ENCODE measurements at regions not wholly inside any gene's neighbourhood (a gene's known extent, or its start where the extent isn't known, plus 50 kb on each side); places are given as distances from the start of the nearest gene placed in this dataset.

DNA sequence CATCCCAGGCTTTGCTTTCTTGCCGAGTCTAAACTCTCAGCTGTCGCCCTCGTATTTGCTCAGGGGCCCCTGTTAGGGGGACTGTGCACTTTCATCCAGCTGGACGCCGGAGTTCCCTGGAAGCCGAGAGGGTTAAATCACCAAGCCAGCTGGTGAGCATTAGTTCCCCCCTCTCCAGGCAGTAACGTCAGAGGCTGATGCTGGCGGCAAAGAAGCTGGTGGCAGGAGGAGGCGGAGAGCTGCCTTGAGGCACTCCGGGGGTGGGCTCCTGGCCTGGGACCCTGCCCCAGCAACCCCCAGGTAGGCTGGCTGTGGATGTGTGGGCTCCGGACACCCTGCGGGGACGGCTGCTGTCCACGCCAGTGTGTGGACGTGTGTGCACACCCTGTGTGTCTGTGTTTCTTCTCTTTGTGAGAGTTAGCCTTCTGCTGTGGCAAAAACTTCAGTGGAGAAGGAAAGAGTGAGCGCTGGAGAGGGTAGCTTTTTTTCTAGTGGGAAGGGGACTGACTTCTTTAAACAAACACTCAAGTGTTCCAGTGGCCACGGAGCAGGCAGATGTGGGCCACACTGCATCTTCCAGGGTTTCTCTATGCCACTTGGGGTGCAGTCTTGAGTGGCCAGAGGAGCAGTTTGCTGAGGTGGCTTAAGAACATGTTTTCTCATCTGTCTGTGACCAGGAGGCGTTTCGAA is 84.7 kb downstream of the GLI2 start:
- H3K79me2 ChIP-seq, result peaks cover 7% of the 10 kb centered on the region
- peak; percentile 77 for DNase-seq (ENCODE audit: low spot score)
- H3K9me3 ChIP-seq (ENCODE audit: low read depth), result no peaks in the 10 kb centered on the region
- H3K4me2 ChIP-seq, result peak overlapping the region; percentile 69
- no peaks in the 10 kb centered on the region for H3K36me3 ChIP-seq (replicated peaks; ENCODE audit: insufficient read depth, low read depth)
- 25% methylated on average over 19 of the region's 19 CpGs for WGBS (ENCODE audit: low lambda C conversion rate, missing lambda C conversion rate)
- H4K20me1 ChIP-seq (ENCODE audit: insufficient read depth, poor library complexity, severe bottlenecking), result no peaks in the 10 kb centered on the region
- no peak overlapping the region for H2AFZ ChIP-seq
- no peaks in the 10 kb centered on the region for H3K27me3 ChIP-seq
- no peak overlapping the region for H3K4me3 ChIP-seq
- TF ChIP-seq EZH2phosphoT487 (IDR thresholded peaks at IDR 0.05; ENCODE audit: low read depth, severe bottlenecking, unreplicated experiment) (no peak), EZH2 (IDR thresholded peaks at IDR 0.05; ENCODE audit: borderline replicate concordance) (no peak)
- TF ChIP-seq, protein P1, sequence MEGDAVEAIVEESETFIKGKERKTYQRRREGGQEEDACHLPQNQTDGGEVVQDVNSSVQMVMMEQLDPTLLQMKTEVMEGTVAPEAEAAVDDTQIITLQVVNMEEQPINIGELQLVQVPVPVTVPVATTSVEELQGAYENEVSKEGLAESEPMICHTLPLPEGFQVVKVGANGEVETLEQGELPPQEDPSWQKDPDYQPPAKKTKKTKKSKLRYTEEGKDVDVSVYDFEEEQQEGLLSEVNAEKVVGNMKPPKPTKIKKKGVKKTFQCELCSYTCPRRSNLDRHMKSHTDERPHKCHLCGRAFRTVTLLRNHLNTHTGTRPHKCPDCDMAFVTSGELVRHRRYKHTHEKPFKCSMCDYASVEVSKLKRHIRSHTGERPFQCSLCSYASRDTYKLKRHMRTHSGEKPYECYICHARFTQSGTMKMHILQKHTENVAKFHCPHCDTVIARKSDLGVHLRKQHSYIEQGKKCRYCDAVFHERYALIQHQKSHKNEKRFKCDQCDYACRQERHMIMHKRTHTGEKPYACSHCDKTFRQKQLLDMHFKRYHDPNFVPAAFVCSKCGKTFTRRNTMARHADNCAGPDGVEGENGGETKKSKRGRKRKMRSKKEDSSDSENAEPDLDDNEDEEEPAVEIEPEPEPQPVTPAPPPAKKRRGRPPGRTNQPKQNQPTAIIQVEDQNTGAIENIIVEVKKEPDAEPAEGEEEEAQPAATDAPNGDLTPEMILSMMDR (IDR thresholded peaks at IDR 0.05; ENCODE audit: poor library complexity), result no peak
- H3K27ac ChIP-seq, result peak overlapping the region; percentile 90
- no peaks in the 10 kb centered on the region for H3K9me2 ChIP-seq (replicated peaks; ENCODE audit: insufficient read depth)
- H3K4me1 ChIP-seq (ENCODE audit: insufficient read depth), result peaks cover 30% of the 10 kb centered on the region

DNA sequence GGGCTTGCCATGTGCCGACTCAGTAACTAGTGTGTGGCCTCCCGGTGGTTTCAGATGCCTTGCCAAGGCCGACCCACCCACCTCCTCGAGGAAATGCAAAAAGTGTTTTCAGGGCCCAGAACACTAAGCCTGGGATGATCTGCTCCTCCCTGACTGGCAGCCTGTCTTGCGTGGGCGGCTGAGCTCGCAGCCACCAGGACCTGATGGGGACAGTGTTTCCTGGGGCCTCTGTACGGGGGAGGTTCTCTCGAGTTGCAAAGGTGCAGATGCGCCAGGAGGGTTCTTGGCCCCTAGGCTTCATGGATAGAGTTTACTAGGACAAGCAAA is 85.2 kb downstream of the GLI2 start:
- DNase-seq (ENCODE audit: low spot score), result peak; percentile 38
- H3K4me3 ChIP-seq, result no peak overlapping the region
- H3K79me2 ChIP-seq, result peaks cover 7% of the 10 kb centered on the region
- TF ChIP-seq, protein P1 (IDR thresholded peaks at IDR 0.05; ENCODE audit: poor library complexity), result no peak
- TF ChIP-seq EZH2 (IDR thresholded peaks at IDR 0.05; ENCODE audit: borderline replicate concordance), result no peak
- no peak for TF ChIP-seq EZH2phosphoT487 (IDR thresholded peaks at IDR 0.05; ENCODE audit: low read depth, severe bottlenecking, unreplicated experiment)
- H3K27me3 ChIP-seq, result no peaks in the 10 kb centered on the region
- no peaks in the 10 kb centered on the region for H3K36me3 ChIP-seq (replicated peaks; ENCODE audit: insufficient read depth, low read depth)
- H3K27ac ChIP-seq, result peak overlapping the region; percentile 90
- peak overlapping the region; percentile 69 for H3K4me2 ChIP-seq
- peaks cover 35% of the 10 kb centered on the region for H3K4me1 ChIP-seq (ENCODE audit: insufficient read depth)
- H4K20me1 ChIP-seq (ENCODE audit: insufficient read depth, poor library complexity, severe bottlenecking), result no peaks in the 10 kb centered on the region
- H3K9me2 ChIP-seq (replicated peaks; ENCODE audit: insufficient read depth), result no peaks in the 10 kb centered on the region
- no peaks in the 10 kb centered on the region for H3K9me3 ChIP-seq (ENCODE audit: low read depth)
- 48% methylated on average over 10 of the region's 10 CpGs for WGBS (ENCODE audit: low lambda C conversion rate, missing lambda C conversion rate)
- no peak overlapping the region for H2AFZ ChIP-seq

DNA sequence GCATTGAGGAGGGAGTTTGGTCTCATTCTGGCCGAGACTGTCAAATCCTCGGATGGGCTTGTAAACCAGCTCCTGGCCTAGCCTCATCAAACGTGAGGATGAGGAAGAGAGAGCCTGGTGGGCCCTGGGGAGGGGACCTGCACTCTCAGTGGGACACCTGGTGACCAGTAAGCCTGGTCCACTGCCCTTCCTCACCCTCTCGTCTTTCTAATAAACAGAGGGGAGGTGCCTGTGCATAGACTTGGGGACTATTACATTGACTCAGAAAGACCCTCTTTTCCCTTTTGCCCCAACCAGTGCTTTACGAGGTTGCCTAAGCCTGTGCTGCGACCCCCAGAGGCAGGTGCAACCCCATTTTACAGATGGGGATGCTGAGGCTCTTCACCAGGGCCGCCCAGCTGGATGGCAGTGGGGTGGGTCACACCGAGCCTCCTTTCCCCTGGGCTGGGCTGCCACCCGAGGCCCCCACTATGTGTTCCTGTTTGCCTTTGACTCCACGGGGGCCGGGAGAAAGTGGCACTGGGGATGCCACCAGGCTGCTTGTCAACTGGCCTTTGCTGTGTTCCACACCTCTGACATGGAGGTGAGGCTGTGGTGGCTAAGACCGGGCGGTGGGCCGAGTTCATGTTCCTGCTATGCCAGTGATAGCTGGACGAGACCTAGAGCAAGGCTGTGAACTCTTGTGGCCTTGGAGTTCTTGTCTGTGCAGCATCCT is 85.9 kb downstream of the GLI2 start:
- H3K4me1 ChIP-seq (ENCODE audit: insufficient read depth), result peaks cover 42% of the 10 kb centered on the region
- H3K9me3 ChIP-seq (ENCODE audit: low read depth), result no peaks in the 10 kb centered on the region
- no peak for DNase-seq (ENCODE audit: low spot score)
- no peaks in the 10 kb centered on the region for H3K9me2 ChIP-seq (replicated peaks; ENCODE audit: insufficient read depth)
- WGBS (ENCODE audit: low lambda C conversion rate, missing lambda C conversion rate), result 85% methylated on average over 15 of the region's 15 CpGs
- H4K20me1 ChIP-seq (ENCODE audit: insufficient read depth, poor library complexity, severe bottlenecking), result no peaks in the 10 kb centered on the region
- peak overlapping the region; percentile 90 for H3K27ac ChIP-seq
- H3K79me2 ChIP-seq, result peaks cover 7% of the 10 kb centered on the region
- H3K4me2 ChIP-seq, result peak overlapping the region; percentile 69
- H3K27me3 ChIP-seq, result no peaks in the 10 kb centered on the region
- H2AFZ ChIP-seq, result no peak overlapping the region
- no peak overlapping the region for H3K4me3 ChIP-seq
- no peaks in the 10 kb centered on the region for H3K36me3 ChIP-seq (replicated peaks; ENCODE audit: insufficient read depth, low read depth)
- TF ChIP-seq EZH2 (IDR thresholded peaks at IDR 0.05; ENCODE audit: borderline replicate concordance) (no peak), EZH2phosphoT487 (IDR thresholded peaks at IDR 0.05; ENCODE audit: low read depth, severe bottlenecking, unreplicated experiment) (no peak)
- TF ChIP-seq, protein P1 (IDR thresholded peaks at IDR 0.05; ENCODE audit: poor library complexity), result no peak
